ENCODE measurements at regions not wholly inside any gene's neighbourhood (a gene's known extent, or its start where the extent isn't known, plus 50 kb on each side); places are given as distances from the start of the nearest gene placed in this dataset.
A peak's percentile ranks its signal among the peaks of the same experiment; 100 is the strongest.
"Not testable (repeated sequence)": the region's sequence is repeated elsewhere in the genome, so short reads cannot be mapped to it uniquely, and the experiment has no call there.

DNA sequence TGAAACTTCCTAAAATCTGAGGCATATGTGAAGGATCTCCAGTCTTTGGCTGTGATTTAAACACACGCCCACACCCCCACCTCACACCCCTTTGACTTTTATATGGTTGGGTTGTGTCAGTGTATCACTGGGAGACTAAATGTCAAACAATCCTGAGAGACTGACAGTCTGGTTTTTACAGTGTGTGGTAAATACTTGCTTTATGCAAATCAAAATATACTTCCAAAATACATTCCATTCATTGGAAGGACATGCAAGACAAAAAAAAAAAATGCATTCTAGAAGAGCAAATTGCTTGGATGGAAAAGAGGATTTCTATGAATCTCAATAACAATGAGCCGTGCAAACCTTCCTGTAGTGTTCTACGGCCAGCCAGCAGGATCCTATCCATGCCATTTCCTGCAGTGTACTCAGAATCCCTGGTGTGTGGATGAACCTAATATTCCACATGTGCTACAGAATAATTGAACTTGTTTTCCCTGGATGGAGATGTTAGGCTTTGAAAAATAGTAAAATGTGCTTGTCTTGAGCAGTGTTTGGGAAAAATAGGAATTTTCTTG, 602.1 kb upstream of the GOT2 start:
- no peak for DNase-seq (ENCODE audit: low read depth in 2 of 2)

DNA sequence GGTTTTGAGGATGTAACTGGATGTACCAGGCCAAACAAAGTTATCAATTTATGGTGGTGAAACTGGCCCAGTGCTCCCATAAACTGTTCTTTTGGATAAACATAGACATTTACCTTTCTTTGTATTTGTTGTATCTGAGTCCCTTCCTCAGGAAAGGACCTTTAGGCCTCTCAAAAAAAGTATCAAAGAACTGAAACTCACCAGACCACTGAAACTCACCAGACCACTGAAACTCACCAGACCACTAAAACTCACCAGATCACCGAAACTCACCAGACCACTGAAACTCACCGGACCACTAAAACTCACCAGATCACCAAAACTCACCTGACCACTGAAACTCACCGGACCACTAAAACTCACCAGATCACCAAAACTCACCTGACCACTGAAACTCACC, 597.6 kb upstream of the GOT2 start:
- DNase-seq (ENCODE audit: low read depth in 2 of 2) = not testable (repeated sequence)

DNA sequence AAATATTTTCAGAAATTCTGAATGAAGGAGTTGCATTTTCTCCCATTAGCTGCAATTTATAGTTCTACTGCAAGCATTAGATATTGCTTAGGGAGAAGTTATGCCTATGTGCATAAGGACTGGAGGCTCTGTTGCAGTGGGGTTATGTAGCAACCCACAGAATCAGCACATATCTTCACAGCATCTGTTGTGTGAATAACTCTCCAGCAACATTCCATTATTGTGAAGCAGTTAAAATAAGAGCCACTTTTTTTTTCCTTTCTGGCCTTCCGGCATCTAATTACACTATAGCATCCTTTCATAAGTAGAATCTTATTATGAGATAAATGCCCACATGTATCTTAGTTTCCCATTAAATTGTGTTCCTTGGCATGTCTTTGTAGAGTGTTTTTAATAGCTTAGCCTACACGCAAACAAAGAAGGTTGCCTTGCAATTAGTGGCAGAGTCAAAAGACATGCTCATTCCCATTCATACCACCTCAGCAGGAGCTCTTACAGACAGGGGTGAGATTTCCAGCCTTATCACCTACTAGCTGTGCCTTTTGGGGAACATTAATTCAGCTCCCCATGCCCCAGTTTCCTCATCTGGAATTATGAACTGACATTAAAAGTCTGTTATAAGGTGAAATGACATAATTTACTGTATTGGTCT, 596.0 kb upstream of the GOT2 start:
- no peak for DNase-seq (ENCODE audit: low read depth in 2 of 2)

DNA sequence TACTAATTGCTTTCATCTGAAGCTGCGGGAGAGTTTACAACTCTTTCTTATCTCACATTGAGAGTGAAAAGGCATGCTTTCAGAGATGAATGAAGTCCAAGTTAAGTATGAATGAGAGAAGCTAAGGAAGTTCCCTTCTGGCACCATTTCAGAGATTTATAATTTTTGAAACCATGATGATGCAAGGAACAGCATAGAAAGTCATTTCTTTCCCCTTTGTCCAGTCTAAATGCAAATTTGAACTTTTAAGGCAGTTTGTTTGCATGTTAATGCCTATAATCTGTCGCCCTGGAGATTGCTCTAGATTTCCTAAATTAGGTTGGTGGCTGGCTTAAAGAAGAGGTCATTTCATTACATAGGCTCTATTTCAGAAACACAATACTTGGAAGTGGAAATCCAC, 594.8 kb upstream of the GOT2 start:
- no peak for DNase-seq (ENCODE audit: low read depth in 2 of 2)

DNA sequence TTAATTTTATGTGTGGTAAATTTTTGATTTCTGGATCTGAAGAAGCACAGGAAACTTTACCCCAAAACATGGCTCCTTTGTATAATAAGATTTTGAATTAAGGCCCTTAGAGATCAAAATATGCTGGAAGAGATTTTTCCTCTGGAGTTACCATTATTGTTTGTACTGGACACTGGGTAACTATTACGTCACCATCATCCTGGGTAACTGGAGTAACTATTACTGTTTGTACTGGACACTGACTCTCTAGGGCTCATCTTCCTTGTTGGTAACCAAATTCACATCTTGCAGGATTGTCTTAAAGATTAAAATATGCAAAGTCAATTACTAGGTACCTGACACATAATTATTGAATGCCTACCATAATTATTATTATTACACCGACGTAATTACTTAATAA, 593.8 kb upstream of the GOT2 start:
- no peak for DNase-seq (ENCODE audit: low read depth in 2 of 2)

DNA sequence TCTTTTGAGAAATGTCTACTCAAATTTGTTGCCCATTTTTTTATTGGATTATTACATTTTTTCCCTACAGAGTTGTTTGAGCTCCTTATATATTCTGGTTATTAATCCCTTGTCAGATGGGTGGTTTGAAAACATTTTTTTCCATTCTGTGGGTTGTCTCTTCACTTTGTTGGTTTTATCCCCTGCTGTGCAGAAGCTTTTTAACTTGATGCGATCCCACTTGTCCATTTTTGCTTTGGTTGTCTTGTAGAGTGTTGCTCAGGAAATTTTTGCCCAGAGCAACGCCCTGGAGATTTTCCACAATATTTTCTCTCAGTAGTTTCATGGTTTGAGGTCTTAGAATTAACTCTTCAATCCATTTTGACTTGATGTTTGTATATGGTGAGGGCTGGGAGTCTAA, 592.8 kb upstream of the GOT2 start:
- no peak for DNase-seq (ENCODE audit: low read depth in 2 of 2)

DNA sequence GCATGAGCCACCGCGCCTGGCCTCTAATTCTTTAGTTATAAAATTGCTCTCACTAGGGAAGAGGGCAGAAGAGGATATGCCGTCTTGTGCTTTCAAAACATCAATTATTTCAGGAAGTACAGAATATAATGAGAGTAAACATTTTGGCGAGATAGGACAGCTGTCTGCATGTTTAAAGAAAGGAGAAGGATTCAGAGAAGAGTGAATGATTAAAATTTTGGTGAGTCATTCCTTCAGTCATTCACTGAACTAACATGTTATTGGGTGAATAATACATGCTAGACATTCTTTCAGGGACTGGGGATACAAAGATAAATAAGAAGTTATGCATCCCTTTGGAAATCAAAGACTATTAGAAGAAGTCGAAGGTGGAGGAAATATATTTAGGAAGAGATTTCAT, 590.3 kb upstream of the GOT2 start:
- DNase-seq (ENCODE audit: low read depth in 2 of 2) = no peak

DNA sequence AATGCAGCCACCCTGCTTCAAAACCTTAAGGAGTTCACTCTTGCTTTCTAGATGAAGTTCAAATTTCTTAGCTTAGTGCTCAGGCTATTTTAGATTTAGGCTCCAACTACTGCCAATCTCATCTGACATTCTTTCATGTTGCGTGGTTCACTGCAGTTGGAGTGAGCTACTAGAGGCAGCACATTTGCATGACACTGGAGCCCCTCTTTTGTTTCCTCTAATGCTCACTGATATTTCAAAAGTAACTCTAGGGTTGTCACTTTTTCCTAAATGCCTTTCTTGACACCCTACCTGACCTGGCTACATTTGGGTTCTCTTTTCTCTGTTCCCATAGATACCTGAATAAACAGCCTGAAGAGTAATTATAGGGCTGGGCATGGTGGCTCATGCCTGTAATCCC, 586.5 kb upstream of the GOT2 start:
- DNase-seq (ENCODE audit: low read depth in 2 of 2) = no peak

DNA sequence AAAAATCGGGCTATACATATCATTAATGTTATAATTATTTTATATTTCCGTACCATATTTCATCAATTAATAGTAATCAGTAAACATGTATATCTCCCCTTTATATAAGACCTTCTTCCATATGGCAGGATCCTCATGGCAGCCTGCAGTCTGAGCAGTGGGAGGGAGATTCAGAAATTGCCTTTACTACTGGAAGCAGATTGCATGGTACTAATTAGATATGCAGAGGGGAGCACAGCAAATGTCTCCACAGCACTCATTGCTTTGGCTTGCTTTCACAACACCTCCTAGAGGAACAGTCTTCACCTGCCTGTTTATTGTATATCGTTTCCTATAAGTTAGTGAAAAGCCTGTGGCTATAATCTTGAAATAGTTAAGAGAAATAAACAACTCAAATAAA, 585.8 kb upstream of the GOT2 start:
- DNase-seq (ENCODE audit: low read depth in 2 of 2) = no peak

DNA sequence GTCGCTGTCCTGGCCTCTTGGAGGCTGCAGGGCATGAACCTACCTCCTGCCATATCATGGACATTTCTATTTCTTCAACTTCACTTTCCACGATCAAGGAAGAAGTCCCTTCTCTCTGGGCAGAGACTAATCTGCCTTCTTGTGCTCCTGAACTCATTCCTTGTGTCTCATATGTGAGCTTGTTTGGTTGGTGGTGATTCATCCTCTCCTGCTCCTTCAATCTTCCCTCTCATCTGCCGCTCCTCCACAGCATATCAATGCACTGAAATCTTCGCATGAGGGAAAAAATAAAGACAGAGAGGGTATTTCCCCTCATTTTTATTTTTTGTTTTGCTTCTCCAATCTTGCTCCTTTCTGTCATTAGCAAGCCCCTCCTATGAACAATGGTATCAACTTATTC, 571.7 kb upstream of the GOT2 start:
- no peak for DNase-seq (ENCODE audit: low read depth in 2 of 2)

DNA sequence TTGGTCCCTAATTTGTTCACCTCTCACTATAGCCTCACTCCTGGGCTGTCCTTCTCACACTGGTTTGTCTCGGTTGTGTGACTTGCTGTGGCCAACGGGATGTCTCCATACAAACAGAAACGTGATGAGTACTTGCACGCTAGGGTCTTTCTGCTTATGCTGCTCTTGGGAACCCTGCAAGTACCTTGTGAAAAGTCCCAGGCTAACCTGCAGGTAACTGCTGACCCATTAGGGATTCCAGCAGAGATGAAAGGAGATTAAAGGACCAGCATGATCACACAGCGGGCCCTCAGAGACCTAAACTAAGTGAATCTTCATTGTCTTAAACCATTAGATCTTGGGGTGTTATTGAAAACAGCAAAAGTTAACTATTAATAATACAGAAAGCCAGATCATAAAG, 562.8 kb upstream of the GOT2 start:
- no peak for DNase-seq (ENCODE audit: low read depth in 2 of 2)

DNA sequence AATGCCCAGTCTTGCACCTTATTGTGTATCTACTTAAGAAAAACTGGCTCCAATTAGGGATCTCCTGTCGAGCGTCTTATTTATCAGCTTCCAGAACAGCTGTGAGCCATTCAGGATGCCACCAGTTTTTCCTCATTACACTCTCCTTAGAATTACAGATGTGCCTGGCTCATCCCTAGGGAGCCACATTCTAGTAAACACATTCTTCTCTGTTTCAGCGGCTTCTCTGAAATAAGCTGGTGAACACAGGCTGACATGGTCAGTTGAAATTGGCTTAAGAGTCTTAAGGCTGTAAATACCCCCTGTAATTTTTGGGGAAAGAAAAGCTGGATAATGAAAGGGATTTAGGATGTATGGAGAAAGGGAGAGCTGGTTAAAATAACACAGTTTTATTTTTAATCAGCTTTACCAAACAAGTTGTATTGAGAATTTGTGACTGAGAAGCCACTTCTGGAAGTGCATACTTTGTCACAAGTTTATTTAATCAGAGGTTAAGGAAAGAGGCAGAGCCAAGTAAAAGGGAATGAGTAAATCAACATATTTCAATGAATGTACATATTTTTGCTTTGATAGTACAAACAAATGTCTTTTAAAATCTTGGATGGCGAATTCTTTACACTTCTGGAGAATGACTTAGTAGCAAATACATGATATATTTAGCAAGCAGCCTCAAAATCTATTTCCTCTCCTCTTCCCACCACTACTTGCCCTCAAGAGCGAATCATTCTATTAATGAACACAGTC, 562.0 kb upstream of the GOT2 start:
- DNase-seq (ENCODE audit: low read depth in 2 of 2) = no peak

DNA sequence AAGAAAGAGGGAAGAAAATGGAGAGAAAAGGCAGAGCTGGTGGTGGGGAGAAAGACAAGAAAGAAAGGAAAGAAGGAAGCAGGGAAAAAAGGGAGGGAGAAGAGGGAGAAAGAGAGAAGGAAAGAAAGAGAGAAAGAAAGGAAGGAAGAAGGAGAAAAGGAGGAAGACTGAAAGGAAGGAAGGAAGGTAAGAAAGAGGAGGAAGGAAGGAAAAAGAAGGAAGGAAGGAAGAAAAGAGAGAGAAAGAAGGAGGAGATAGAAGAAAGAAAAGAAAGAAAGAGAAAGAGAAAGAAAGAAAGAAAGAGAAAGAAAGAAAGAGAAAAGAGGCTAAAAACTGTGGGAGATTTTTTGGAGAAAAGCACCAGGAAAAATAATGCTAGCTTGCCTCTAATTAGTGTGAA, 561.4 kb upstream of the GOT2 start:
- DNase-seq (ENCODE audit: low read depth in 2 of 2) = no peak

DNA sequence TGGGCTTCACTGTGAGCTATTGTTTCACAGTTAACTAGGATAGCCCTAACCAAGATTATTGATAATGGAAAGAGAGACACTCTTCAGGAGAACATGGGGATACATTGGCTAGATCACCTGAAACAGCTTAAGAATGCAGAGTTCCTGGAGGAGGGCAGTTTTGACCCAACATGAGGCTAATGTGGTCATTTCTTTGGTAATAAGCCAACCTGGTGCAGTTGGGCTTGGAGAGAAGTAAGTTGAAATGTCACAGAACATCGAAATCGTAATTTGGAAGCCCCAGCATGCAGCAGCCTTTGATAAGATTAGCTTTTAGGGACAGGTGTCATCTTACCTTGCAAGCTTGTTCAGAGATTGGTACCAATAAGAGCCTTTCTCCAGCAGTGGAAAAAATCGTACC, 556.6 kb upstream of the GOT2 start:
- DNase-seq (ENCODE audit: low read depth in 2 of 2) = no peak

DNA sequence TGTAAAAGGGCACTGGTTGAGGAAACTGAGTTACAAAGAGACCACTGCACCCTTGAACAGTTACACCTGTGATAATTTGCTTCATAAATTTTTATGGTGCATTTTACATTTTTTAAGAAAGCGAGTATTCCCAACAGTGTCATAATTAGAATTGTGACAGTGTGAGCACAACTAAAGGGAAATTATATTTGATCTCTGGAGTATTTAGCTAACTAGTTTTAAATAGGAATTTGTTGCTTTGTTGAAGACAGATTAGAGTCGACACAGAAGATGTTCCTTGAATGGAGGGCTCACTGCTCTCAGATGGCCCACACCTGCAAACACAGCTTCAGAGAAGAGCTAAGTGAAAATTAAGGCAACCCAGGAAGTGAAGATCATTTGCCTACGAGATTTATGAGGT, 555.0 kb upstream of the GOT2 start:
- DNase-seq (ENCODE audit: low read depth in 2 of 2) = no peak

DNA sequence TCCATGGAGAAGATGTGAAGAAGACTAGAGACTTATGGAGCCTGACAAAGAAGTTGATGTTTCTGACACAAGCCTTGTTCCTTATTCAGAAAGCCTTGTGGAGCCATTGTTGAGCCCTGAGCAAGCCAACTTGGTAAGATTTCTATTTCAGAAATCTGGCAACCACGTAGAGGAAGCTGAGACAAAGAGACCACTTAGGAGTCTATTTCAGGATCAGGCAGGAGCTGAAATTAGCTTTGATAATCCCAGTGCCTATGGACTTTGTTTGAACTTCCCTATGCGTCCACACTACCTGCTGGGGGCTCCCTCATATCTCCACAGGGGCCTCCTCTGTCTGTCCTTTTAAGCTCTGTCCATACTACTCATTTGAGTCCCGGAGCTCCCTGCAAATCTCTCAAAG, 540.0 kb upstream of the GOT2 start:
- no peak for DNase-seq (ENCODE audit: low read depth in 2 of 2)

DNA sequence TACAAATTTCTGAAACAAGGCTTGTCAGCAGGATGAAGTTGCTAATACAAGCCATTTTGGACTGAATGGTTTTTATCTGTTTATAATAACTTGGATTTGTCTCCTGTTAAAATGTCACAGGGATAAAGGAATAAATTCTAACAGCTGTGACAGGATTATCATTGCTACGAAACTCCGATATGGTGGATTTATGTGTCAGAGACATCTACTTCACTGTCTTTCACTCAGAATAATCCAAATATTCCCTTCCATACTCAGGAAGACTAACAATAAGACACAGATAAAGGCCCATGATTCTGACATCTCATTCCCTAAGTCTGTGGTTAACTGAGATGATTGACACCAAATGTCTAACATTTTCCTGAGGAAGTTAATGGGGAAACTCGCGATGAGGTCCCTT, 529.8 kb upstream of the GOT2 start:
- DNase-seq (ENCODE audit: low read depth in 2 of 2) = no peak

DNA sequence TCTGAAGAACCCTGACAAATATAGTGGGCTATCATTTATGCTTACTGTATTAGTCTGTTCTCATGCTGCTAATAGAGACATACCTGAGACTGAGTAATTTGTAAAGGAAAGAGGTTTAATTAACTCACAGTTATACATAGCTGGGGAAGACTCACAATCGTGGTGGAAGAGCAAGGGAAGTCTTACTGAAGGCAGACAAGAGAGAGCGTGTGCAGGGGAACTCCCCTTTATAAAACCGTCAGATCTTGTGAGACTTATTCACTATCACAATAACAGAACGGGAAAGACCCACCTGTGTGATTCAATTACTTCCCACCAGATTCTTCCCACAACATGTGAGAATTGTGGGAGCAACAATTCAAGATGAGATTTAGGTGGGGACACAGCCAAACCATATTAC, 526.8 kb upstream of the GOT2 start:
- no peak for DNase-seq (ENCODE audit: low read depth in 2 of 2)

DNA sequence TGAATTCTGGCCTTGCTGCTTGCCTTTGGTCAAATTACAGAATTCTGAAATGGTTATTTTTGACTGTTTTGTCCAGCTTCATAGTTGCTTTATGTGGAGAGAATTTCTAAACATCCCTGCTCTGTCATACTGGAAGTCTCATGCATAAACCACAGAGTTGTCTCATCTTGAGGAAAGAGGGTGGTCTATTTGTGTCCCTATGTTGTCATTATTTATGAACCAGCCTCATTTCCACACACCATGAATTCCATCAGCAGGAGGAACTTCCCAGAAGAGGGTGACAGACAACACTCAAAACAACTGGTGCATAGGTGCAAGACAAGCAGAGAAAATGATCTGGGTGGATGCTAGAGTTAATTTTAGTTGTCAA, 525.8 kb upstream of the GOT2 start:
- DNase-seq (ENCODE audit: low read depth in 2 of 2) = no peak

DNA sequence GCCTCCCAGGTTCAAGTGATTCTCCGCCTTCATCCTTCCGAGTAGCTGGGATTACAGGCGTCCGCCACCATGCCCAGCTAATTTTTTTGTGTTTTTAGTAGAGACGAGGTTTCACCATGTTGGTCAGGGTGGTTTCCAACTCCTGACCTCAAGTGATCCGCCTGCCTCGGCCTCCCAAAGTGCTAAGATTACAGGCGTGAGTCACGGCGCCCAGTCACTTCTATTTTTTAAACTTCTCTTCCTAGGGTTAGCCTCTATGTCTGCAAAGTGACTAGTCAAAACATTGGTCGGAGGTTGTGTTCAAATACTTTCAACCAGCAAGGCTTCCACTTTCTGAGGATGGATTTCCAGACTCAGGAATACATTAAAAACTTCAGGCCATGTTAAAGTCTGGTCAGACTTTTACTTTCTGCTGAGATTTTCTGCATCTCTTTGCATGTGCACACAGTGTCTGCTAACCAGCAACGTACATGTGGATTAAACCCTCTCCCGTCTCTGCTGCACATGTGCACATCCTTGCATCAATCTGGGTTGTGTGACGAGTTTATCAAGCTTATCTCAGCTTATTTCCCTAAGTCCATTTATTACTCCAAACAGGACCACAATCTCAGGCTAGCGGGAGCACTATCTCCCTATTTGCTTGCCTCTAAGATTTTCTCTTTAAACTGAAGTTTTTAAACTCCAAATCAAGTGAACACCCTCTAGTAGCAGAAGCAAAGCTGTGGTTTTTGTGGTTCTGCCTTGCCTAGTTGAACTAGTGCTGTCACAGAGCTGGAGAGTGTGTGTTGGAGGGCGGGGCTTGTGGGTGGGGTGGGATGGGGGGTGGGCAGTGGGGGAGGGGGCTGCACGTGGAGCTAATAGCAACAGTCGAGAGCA, 525.2 kb upstream of the GOT2 start:
- DNase-seq (ENCODE audit: low read depth in 2 of 2) = peak in 1 of 2 donors; percentile 3

DNA sequence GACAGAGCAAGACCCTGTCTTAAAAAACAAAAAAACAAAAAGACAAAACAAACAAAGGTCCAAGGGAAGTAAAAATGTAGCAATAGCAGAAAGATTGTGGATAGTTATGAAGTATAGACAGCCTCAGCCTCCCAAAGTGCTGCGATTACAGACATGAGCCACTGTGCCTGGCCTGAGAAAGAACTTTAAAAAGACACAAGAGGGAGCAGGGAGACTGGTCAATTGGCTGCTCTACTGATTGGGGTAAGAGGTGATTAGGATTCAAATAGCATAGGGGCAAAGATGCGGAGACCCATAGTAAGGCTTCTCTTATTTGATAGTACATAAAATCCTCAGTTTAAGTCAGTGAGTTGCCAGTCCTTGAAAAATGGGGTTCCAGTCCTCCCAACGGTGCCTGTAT, 518.2 kb upstream of the GOT2 start:
- no peak for DNase-seq (ENCODE audit: low read depth in 2 of 2)

DNA sequence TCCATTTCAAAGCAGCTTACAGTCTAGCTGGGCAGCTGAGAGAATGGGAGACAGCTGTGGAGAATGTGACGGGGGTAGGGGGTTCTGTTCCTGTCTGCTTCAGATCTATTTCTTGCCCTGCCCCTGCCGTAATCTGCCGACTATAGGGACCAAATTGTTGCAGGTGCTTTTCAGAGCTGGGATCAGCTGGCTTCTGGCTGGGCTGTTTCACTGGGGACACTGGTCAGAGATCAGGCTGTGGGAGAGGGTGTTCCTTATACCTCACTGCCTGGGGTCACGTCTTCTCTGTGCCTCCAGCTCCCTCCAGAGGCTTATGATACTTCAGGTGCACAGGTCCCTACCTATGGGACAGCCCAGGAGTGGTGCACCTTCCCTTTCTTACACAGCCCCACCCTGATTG, 514.9 kb upstream of the GOT2 start:
- DNase-seq (ENCODE audit: low read depth in 2 of 2) = no peak

DNA sequence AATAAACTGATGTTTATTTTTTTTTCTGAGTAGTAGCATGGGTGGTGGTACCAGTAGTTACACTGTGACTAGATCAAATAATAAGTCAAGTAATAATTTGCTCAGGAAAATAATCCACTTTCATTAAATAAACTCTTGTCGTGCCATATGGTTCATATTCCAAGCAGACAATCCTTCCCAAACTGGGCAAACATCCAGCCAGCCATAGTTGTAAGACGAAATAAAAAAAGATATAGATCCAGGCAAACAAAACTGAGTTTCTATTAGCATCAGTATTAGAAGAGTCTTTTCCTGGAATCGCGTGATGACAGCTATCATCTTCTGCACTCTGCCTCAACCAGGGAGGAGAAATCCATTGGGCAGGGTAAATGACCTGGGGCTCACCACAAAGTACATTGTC, 508.4 kb upstream of the GOT2 start:
- no peak for DNase-seq (ENCODE audit: low read depth in 2 of 2)
